Neuronal stem cell (in vitro differentiated cells): ENCODE measurements at regions not wholly inside any gene's neighbourhood (a gene's known extent, or its start where the extent isn't known, plus 50 kb on each side); places are given as distances from the start of the nearest gene placed in this dataset.
A peak's percentile ranks its signal among the peaks of the same experiment; 100 is the strongest.

ENCODE experiments used
- DNase-seq: peaks from one replicate; pipeline ENCODE4 v3.0.0-alpha.2; 2013; ENCODE audit warnings: low spot score
- H2AFZ ChIP-seq: one replicate; pipeline ENCODE4 v1.6.1; 2013; ENCODE audit warnings: mild to moderate bottlenecking, low read length, inconsistent platforms
- H2AK5ac ChIP-seq: 2 replicates; pipeline ENCODE4 v1.6.1; 2013; ENCODE audit warnings: low read depth, mild to moderate bottlenecking, inconsistent platforms, low read length, moderate library complexity, mixed read lengths
- H2BK120ac ChIP-seq: 2 replicates; pipeline ENCODE4 v1.6.1; 2013; ENCODE audit warnings: low read depth, mild to moderate bottlenecking, inconsistent platforms, low read length, moderate library complexity, mixed read lengths
- H2BK12ac ChIP-seq: one replicate; pipeline ENCODE4 v1.6.1; 2013; ENCODE audit warnings: low read length, inconsistent platforms
- H2BK15ac ChIP-seq: 2 replicates; pipeline ENCODE4 v1.6.1; 2013; ENCODE audit warnings: mild to moderate bottlenecking, low read length, inconsistent platforms, mixed read lengths
- H2BK5ac ChIP-seq: one replicate; pipeline ENCODE4 v1.6.1; 2013; ENCODE audit warnings: inconsistent platforms, mild to moderate bottlenecking, low read length, moderate library complexity
- H3K14ac ChIP-seq: one replicate; pipeline ENCODE4 v1.6.1; 2013; ENCODE audit warnings: low read length, inconsistent platforms
- H3K18ac ChIP-seq: 2 replicates; pipeline ENCODE4 v1.6.1; 2013; ENCODE audit warnings: low read length, inconsistent platforms
- H3K23ac ChIP-seq: 2 replicates; pipeline ENCODE4 v1.6.1; 2013; ENCODE audit warnings: low read depth, mild to moderate bottlenecking, mixed read lengths, low read length, inconsistent platforms; ENCODE audit not compliant: poor library complexity
- H3K27ac ChIP-seq: replicated peaks from 3 replicates; pipeline ENCODE4 v1.5.1; 2013; ENCODE audit warnings: low read length, inconsistent platforms
- H3K27me3 ChIP-seq, 3 experiments: 2 replicates each; pipeline ENCODE4 v1.6.1; 2013; ENCODE audit warnings: low read length in 3 of 3, mild to moderate bottlenecking in 2 of 3, inconsistent platforms in 1 of 3, low read depth in 1 of 3, mixed read lengths in 1 of 3, moderate library complexity in 1 of 3; ENCODE audit not compliant: control insufficient read depth in 3 of 3, insufficient read depth in 3 of 3
- H3K36me3 ChIP-seq, 2 donors: replicated peaks in 1 of 2; 2 replicates each; pipeline ENCODE4 v1.6.1; 2013; ENCODE audit warnings: low read length in 2 of 2; ENCODE audit not compliant: control insufficient read depth in 2 of 2, insufficient read depth in 2 of 2
- H3K4ac ChIP-seq: 2 replicates; pipeline ENCODE4 v1.6.1; 2013; ENCODE audit warnings: inconsistent platforms, mild to moderate bottlenecking, low read length, moderate library complexity
- H3K4me1 ChIP-seq, 2 donors: 1 replicate in 1 of 2; 2 replicates in 1 of 2; pipeline ENCODE4 v1.6.1; 2013; ENCODE audit warnings: low read length in 2 of 2, low read depth in 1 of 2; ENCODE audit not compliant: control insufficient read depth in 2 of 2, insufficient read depth in 1 of 2
- H3K4me2 ChIP-seq: one replicate; pipeline ENCODE4 v1.6.1; 2013; ENCODE audit warnings: mild to moderate bottlenecking, low read length, inconsistent platforms; ENCODE audit not compliant: insufficient read depth, poor library complexity, severe bottlenecking
- H3K4me3 ChIP-seq, 2 donors: 2 replicates each; pipeline ENCODE4 v1.5.1; 2013; ENCODE audit warnings: low read length in 2 of 2, mild to moderate bottlenecking in 2 of 2, inconsistent platforms in 1 of 2, moderate library complexity in 1 of 2
- H3K79me1 ChIP-seq: one replicate; pipeline ENCODE4 v1.6.1; 2013; ENCODE audit warnings: low read depth, mild to moderate bottlenecking, inconsistent platforms, low read length, moderate library complexity
- H3K9ac ChIP-seq: one replicate; pipeline ENCODE4 v1.6.1; 2013; ENCODE audit warnings: mild to moderate bottlenecking, low read depth, low read length, inconsistent platforms; ENCODE audit not compliant: poor library complexity
- H3K9me3 ChIP-seq, 2 donors: replicated peaks in 1 of 2; 2 replicates each; pipeline versions ENCODE3 to v1.6.1; 2013; ENCODE audit warnings: low read length in 2 of 2, mild to moderate bottlenecking in 2 of 2, inconsistent platforms in 1 of 2, low read depth in 1 of 2, mixed read lengths in 1 of 2, moderate library complexity in 1 of 2; ENCODE audit not compliant: control insufficient read depth in 2 of 2, insufficient read depth in 1 of 2
- H4K8ac ChIP-seq: one replicate; pipeline ENCODE4 v1.6.1; 2013; ENCODE audit warnings: low read depth, mild to moderate bottlenecking, inconsistent platforms, low read length, moderate library complexity
- H4K91ac ChIP-seq: one replicate; pipeline ENCODE4 v1.6.1; 2013; ENCODE audit warnings: low read length, low read depth, mild to moderate bottlenecking, inconsistent platforms; ENCODE audit not compliant: poor library complexity
- WGBS, 2 donors: extraction: QIAGEN DNeasy Blood & Tissue Kit; methylation state at CpG; one replicate each; pipeline ENCODE4 v1.1.7; 2013; ENCODE audit warnings: missing lambda C conversion rate in 2 of 2, mixed read lengths in 1 of 2; ENCODE audit not compliant: insufficient read length in 2 of 2, insufficient replicate concordance in 1 of 2; ENCODE audit errors: extremely low coverage in 2 of 2; 5-methylcytosine and 5-hydroxymethylcytosine counted together

GRCh38 chr3:170814822-170815221 lies 55.2 kb downstream of the RPL22L1 start:
- Histone ChIP-seq H3K4ac (no peak overlapping the region), H2AFZ (no peak overlapping the region), H3K79me1 (no peaks in the 10 kb centered on the region), H3K23ac (no peak overlapping the region), H3K9me3 (no peaks in the 10 kb centered on the region), H3K4me3 (no peak overlapping the region), H2AK5ac (no peak overlapping the region), H2BK15ac (no peak overlapping the region), H3K14ac (no peak overlapping the region), H4K91ac (no peak overlapping the region), H3K27ac (no peak overlapping the region), H2BK5ac (no peak overlapping the region), H2BK12ac (no peak overlapping the region), H3K36me3 (no peaks in the 10 kb centered on the region), H2BK120ac (no peak overlapping the region), H3K4me2 (no peak overlapping the region), H3K9ac (no peak overlapping the region), H3K4me1 (no peaks in the 10 kb centered on the region), H4K8ac (no peak overlapping the region), H3K27me3 (peaks cover 0 to 38% (median 8%) of the 10 kb centered on the region in 3 experiments), H3K18ac (no peak overlapping the region)
- DNase-seq: no peak
- WGBS, 2 donors: no CpG with 5 or more reads among the region's 3 CpGs

DNA sequence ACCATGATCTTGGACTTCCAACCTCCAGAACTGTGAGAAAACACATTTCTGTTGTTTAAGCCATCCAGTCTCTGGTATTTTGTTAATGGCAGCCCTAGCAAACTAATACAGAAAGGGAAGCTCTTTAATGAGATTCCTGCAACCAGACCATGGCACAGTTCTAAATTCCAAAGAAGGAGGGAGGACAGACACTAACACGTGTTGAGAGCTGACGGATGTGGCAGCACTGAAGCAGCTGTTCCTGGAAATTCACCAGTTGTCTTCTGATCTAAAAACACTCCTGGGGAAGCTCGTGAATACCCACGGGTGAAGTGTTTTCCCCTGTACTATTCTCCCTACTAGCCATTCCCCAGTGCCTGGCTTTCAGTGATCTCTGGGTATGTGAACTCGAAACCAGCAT lies 56.7 kb downstream of the RPL22L1 start:
- Histone ChIP-seq H3K9ac (no peak overlapping the region), H2AK5ac (no peak overlapping the region), H4K8ac (no peak overlapping the region), H3K23ac (no peak overlapping the region), H3K18ac (no peak overlapping the region), H3K36me3 (no peaks in the 10 kb centered on the region), H3K14ac (no peak overlapping the region), H2BK12ac (no peak overlapping the region), H3K4me3 (no peak overlapping the region), H2AFZ (no peak overlapping the region), H3K4me2 (no peak overlapping the region), H2BK15ac (no peak overlapping the region), H3K79me1 (no peaks in the 10 kb centered on the region), H2BK120ac (no peak overlapping the region), H3K27ac (no peak overlapping the region), H3K4me1 (no peaks in the 10 kb centered on the region), H3K27me3 (peaks cover 0 to 38% (median 8%) of the 10 kb centered on the region in 3 experiments), H2BK5ac (no peak overlapping the region), H4K91ac (no peak overlapping the region), H3K9me3 (no peaks in the 10 kb centered on the region), H3K4ac (no peak overlapping the region)
- no CpG with 5 or more reads among the region's 5 CpGs for WGBS, 2 donors
- DNase-seq: no peak

GRCh38 chr3:170811928-170812591 lies 57.9 kb downstream of the RPL22L1 start:
- Histone ChIP-seq H2BK15ac (no peak overlapping the region), H3K4me1 (no peaks in the 10 kb centered on the region), H3K18ac (no peak overlapping the region), H3K9me3 (no peaks in the 10 kb centered on the region), H3K4ac (no peak overlapping the region), H4K91ac (no peak overlapping the region), H2AFZ (no peak overlapping the region), H3K36me3 (no peaks in the 10 kb centered on the region), H2BK5ac (no peak overlapping the region), H4K8ac (no peak overlapping the region), H3K27me3 (peaks cover 0 to 36% (median 8%) of the 10 kb centered on the region in 3 experiments), H2BK120ac (no peak overlapping the region), H3K4me2 (no peak overlapping the region), H3K14ac (no peak overlapping the region), H3K79me1 (no peaks in the 10 kb centered on the region), H2AK5ac (no peak overlapping the region), H2BK12ac (no peak overlapping the region), H3K4me3 (no peak overlapping the region), H3K9ac (no peak overlapping the region), H3K23ac (no peak overlapping the region), H3K27ac (no peak overlapping the region)
- DNase-seq: peak; percentile 77
- no CpG with 5 or more reads among the region's 8 CpGs for WGBS, 2 donors

DNA sequence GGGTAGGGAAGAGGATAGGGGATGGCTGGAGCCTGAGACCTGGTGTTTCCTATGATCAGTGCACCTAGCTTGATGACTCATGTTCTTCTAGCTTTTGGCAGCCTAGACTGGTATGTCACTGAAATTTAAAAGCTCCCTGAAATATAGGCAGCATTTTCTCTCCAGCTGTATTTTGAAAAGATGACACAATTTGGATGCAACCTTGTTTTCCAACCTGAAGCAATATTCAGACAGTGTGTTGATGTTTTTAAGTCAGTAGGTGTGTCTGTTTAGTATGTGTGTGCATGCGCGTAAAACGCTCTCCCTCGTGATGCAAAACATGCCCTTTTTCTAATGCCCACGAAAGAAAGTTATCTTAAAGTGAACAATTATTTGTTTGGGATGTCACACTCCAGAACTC lies 58.5 kb downstream of the RPL22L1 start:
- no peak overlapping the region for H3K14ac ChIP-seq
- peaks cover 0 to 32% (median 8%) of the 10 kb centered on the region in 3 experiments for H3K27me3 ChIP-seq
- no peak overlapping the region for H2BK12ac ChIP-seq
- H2BK5ac ChIP-seq: no peak overlapping the region
- no peak overlapping the region for H3K23ac ChIP-seq
- no peaks in the 10 kb centered on the region for H3K9me3 ChIP-seq
- H4K91ac ChIP-seq: no peak overlapping the region
- no peak overlapping the region for H2AK5ac ChIP-seq
- no peak for DNase-seq
- H3K18ac ChIP-seq: no peak overlapping the region
- no peak overlapping the region for H3K4ac ChIP-seq
- no peaks in the 10 kb centered on the region for H3K4me1 ChIP-seq
- no peak overlapping the region for H3K4me3 ChIP-seq
- H3K27ac ChIP-seq: no peak overlapping the region
- H2AFZ ChIP-seq: no peak overlapping the region
- no peaks in the 10 kb centered on the region for H3K79me1 ChIP-seq
- H2BK120ac ChIP-seq: no peak overlapping the region
- no peak overlapping the region for H3K4me2 ChIP-seq
- no peaks in the 10 kb centered on the region for H3K36me3 ChIP-seq
- H4K8ac ChIP-seq: no peak overlapping the region
- H2BK15ac ChIP-seq: no peak overlapping the region
- no peak overlapping the region for H3K9ac ChIP-seq
- no CpG with 5 or more reads among the region's 5 CpGs for WGBS, 2 donors
